ENCODE measurements at regions not wholly inside any gene's neighbourhood (a gene's known extent, or its start where the extent isn't known, plus 50 kb on each side); places are given as distances from the start of the nearest gene placed in this dataset.

- TF ChIP-seq CTCF (IDR thresholded peaks at IDR 0.05; ENCODE audit: low read depth, low read length, poor library complexity, severe bottlenecking) (no peak), EZH2phosphoT487 (IDR thresholded peaks at IDR 0.05; ENCODE audit: borderline replicate concordance, low read length) (no peak)
Measured at GRCh38 chr1:99163671-99164070, 100.6 kb upstream of the PLPPR4 start.
